ENCODE measurements at regions not wholly inside any gene's neighbourhood (a gene's known extent, or its start where the extent isn't known, plus 50 kb on each side); places are given as distances from the start of the nearest gene placed in this dataset.

DNA sequence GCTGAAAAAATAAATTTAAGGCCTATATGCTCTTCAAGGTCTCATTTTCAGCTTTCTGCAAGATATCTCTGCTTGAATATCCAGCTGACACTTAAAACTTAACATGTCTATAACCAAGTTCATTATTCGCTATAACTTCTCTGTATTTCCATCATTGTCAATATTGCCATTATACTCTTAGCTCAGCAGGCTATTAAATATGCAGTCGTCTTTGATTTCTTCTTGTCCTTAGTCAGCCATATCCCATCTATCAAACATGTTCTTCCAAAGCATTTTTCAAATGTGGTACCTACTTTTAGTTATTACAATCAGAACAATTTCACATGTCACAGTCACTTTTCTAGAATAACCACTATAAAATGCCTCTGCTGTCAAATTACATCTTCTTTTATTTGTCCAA is 1364.1 kb downstream of the ARAP2 start:
- TF ChIP-seq, protein P1, sequence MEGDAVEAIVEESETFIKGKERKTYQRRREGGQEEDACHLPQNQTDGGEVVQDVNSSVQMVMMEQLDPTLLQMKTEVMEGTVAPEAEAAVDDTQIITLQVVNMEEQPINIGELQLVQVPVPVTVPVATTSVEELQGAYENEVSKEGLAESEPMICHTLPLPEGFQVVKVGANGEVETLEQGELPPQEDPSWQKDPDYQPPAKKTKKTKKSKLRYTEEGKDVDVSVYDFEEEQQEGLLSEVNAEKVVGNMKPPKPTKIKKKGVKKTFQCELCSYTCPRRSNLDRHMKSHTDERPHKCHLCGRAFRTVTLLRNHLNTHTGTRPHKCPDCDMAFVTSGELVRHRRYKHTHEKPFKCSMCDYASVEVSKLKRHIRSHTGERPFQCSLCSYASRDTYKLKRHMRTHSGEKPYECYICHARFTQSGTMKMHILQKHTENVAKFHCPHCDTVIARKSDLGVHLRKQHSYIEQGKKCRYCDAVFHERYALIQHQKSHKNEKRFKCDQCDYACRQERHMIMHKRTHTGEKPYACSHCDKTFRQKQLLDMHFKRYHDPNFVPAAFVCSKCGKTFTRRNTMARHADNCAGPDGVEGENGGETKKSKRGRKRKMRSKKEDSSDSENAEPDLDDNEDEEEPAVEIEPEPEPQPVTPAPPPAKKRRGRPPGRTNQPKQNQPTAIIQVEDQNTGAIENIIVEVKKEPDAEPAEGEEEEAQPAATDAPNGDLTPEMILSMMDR (conservative IDR thresholded peaks at IDR 0.05; ENCODE audit: low read length), result no peak
- no peak for TF ChIP-seq EZH2phosphoT487 (IDR thresholded peaks at IDR 0.05; ENCODE audit: borderline replicate concordance)

All from Loucy (cell line).